Endothelial cell of umbilical vein (primary cell): ENCODE measurements at regions not wholly inside any gene's neighbourhood (a gene's known extent, or its start where the extent isn't known, plus 50 kb on each side); places are given as distances from the start of the nearest gene placed in this dataset.

ENCODE experiments used
- BruUV-seq: library from RNA; stranded (reverse); fragments of 400-500 nt; replicated peaks from 2 replicates; lab custom pipeline; 2021; lab: Mats Ljungman, UMichigan
- CTCF ChIA-PET: fragments of 300-600, 350-600 bp; sonication (Branson Sonifier 250); formaldehyde crosslinking; loops from one replicate; lab custom pipeline; 2021; ENCODE audit warnings: antibody characterized with exemption, inconsistent platforms; lab: Charles Lee
- POLR2A ChIA-PET: fragments of 300-600, 350-600 bp; sonication (Branson Sonifier 250); formaldehyde crosslinking; loops from one replicate; lab custom pipeline; 2021; ENCODE audit warnings: antibody characterized with exemption, inconsistent platforms; lab: Charles Lee
- DNase-seq: peaks from one replicate; pipeline ENCODE4 v3.0.0-alpha.2; 2011; ENCODE audit warnings: low read depth, low spot score
- FAIRE-seq: peaks from 2 replicates; lab custom pipeline; 2011; peaks lifted over from hg19 to GRCh38; lab: Jason Lieb, UNC
- H2AFZ ChIP-seq: 2 replicates; pipeline ENCODE4 v1.6.0; 2012; ENCODE audit warnings: low read depth, low read length, control low read depth, inconsistent platforms
- H3K27ac ChIP-seq: 2 replicates; pipeline ENCODE4 v1.5.1; 2011; ENCODE audit warnings: low read depth, mild to moderate bottlenecking, control low read depth, low read length, moderate library complexity; ENCODE audit not compliant: insufficient read depth
- H3K27me3 ChIP-seq, 2 experiments: 2 replicates each; pipeline versions ENCODE4 v1.6.0 to v1.6.1; 2011; ENCODE audit warnings: low read length in 2 of 2, mixed read lengths in 1 of 2; ENCODE audit not compliant: control insufficient read depth in 2 of 2, insufficient read depth in 2 of 2
- H3K36me3 ChIP-seq, 2 experiments: 2 replicates in 1 of 2; 3 replicates in 1 of 2; pipeline ENCODE4 v1.5.1; 2011; ENCODE audit warnings: low read length in 2 of 2, mild to moderate bottlenecking in 1 of 2, moderate library complexity in 1 of 2; ENCODE audit not compliant: control insufficient read depth in 2 of 2, insufficient read depth in 2 of 2; ENCODE audit errors: extremely low read depth in 1 of 2
- H3K4me1 ChIP-seq: 3 replicates; pipeline ENCODE4 v1.5.1; 2011; ENCODE audit warnings: mild to moderate bottlenecking, low read length; ENCODE audit not compliant: control insufficient read depth, insufficient read depth; ENCODE audit errors: extremely low read depth
- H3K4me2 ChIP-seq: 2 replicates; pipeline ENCODE4 v1.6.1; 2011; ENCODE audit warnings: low read length, control low read depth, mixed read lengths; ENCODE audit not compliant: insufficient read depth
- H3K4me3 ChIP-seq, 3 experiments: fragments of 200-600 bp in 1 of 3; sonication (generic), shearing (Covaris generic) in 1 of 3; replicated peaks in 1 of 3; 2 replicates each; pipeline ENCODE4 v1.5.1; 2011 to 2016; ENCODE audit warnings: control low read depth in 3 of 3, low read length in 3 of 3, mild to moderate bottlenecking in 2 of 3, inconsistent platforms in 1 of 3, low read depth in 1 of 3, moderate library complexity in 1 of 3; ENCODE audit not compliant: insufficient read depth in 1 of 3
- H3K79me2 ChIP-seq: 2 replicates; pipeline ENCODE4 v1.6.0; 2012; ENCODE audit warnings: low read length, inconsistent platforms; ENCODE audit not compliant: control insufficient read depth, insufficient read depth
- H3K9ac ChIP-seq: replicated peaks from 2 replicates; pipeline ENCODE3; 2011; ENCODE audit warnings: low read length, control low read depth; ENCODE audit not compliant: insufficient read depth; ENCODE audit errors: extremely low read depth
- H3K9me1 ChIP-seq: replicated peaks from 3 replicates; pipeline ENCODE4 v1.6.0; 2011; ENCODE audit warnings: mild to moderate bottlenecking, low read length; ENCODE audit not compliant: control insufficient read depth, insufficient read depth; ENCODE audit errors: extremely low read depth
- H3K9me3 ChIP-seq: replicated peaks from 2 replicates; pipeline ENCODE4 v1.5.1; 2012; ENCODE audit warnings: low read length, inconsistent platforms; ENCODE audit not compliant: control insufficient read depth, insufficient read depth
- H4K20me1 ChIP-seq: replicated peaks from 2 replicates; pipeline ENCODE3; 2011; ENCODE audit warnings: mild to moderate bottlenecking, low read length; ENCODE audit not compliant: control insufficient read depth, insufficient read depth; ENCODE audit errors: extremely low read depth
- CTCF ChIP-seq, 2 donors: IDR thresholded peaks; 1 replicate in 1 of 2; 2 replicates in 1 of 2; pipeline ENCODE4 v1.5.1; 2011; ENCODE audit warnings: low read length in 2 of 2, mild to moderate bottlenecking in 2 of 2, moderate library complexity in 2 of 2, control low read depth in 1 of 2, inconsistent platforms in 1 of 2, low read depth in 1 of 2; ENCODE audit not compliant: insufficient read depth in 1 of 2; ENCODE audit errors: extremely low read depth in 1 of 2
- EZH2 ChIP-seq: IDR thresholded peaks from 2 replicates; pipeline ENCODE4 v1.6.1; 2012; ENCODE audit warnings: borderline replicate concordance, low read depth, mild to moderate bottlenecking, moderate library complexity, low read length, inconsistent platforms; ENCODE audit not compliant: severe bottlenecking
- FOS ChIP-seq: IDR thresholded peaks from 2 replicates; pipeline ENCODE4 v1.6.1; 2011; ENCODE audit warnings: mild to moderate bottlenecking, low read length, moderate library complexity, borderline replicate concordance; ENCODE audit not compliant: insufficient read depth
- GATA2 ChIP-seq: IDR thresholded peaks from 2 replicates; pipeline ENCODE4 v1.7.0; 2011; ENCODE audit warnings: low read depth, mild to moderate bottlenecking, moderate library complexity, mixed read lengths, low read length; ENCODE audit not compliant: insufficient read length, insufficient read depth
- JUN ChIP-seq: IDR thresholded peaks from 2 replicates; pipeline ENCODE4 v1.6.1; 2011; ENCODE audit warnings: borderline replicate concordance, low read depth; ENCODE audit not compliant: insufficient read length, insufficient read depth
- MAX ChIP-seq: IDR thresholded peaks from 2 replicates; pipeline ENCODE4 v1.6.1; 2011; ENCODE audit not compliant: insufficient read depth, insufficient read length
- MYC ChIP-seq: IDR thresholded peaks from one replicate; pipeline ENCODE4 v1.6.1; 2011; ENCODE audit warnings: mild to moderate bottlenecking, low read depth, low read length
- POLR2A ChIP-seq: IDR thresholded peaks from 2 replicates; pipeline ENCODE4 v1.6.1; 2012; ENCODE audit warnings: low read depth, mild to moderate bottlenecking, control low read depth, low read length
- POLR2AphosphoS5 ChIP-seq: IDR thresholded peaks from 2 replicates; pipeline ENCODE4 v1.6.1; 2012; ENCODE audit warnings: low read depth, mild to moderate bottlenecking, control low read depth, low read length, moderate library complexity; ENCODE audit not compliant: insufficient read depth
- dilution Hi-C: fragments of 300-500 bp; cut with MboI; formaldehyde crosslinking; loops from one replicate; pipeline ENCODE4 v1.15.0; 2019; ENCODE audit warnings: low sequenced_read_pairs; ENCODE audit not compliant: extremely low pct_ligation_motif_present
- intact Hi-C: fragments of 100-400 bp; cut with micrococcal nuclease; formaldehyde crosslinking; loops from one replicate; pipeline ENCODE4 v1.10.0; 2022

- ChIA-PET POLR2A (no interaction called here), CTCF (no interaction called here)
- no peak for FAIRE-seq
- no peaks in the 10 kb centered on the region for H4K20me1 ChIP-seq
- H2AFZ ChIP-seq, result no peak overlapping the region
- H3K27ac ChIP-seq, result no peak overlapping the region
- H3K79me2 ChIP-seq, result no peaks in the 10 kb centered on the region
- no peak overlapping the region for H3K9ac ChIP-seq
- no peak overlapping the region for H3K4me2 ChIP-seq
- dilution Hi-C loops (no loop called here), intact Hi-C loops (no loop called here)
- no peak for DNase-seq
- H3K27me3 ChIP-seq, result peaks cover 0 to 4% of the 10 kb centered on the region in 2 experiments
- H3K4me1 ChIP-seq, result no peaks in the 10 kb centered on the region
- TF ChIP-seq JUN (no peak), MAX (no peak), GATA2 (no peak), POLR2A (no peak), CTCF (IDR thresholded peaks at IDR 0.05; ENCODE audit: extremely low read depth in 1 of 2, insufficient read depth in 1 of 2, low read depth in 1 of 2, low read length in 2 of 2) (no peak), POLR2AphosphoS5 (no peak), MYC (no peak), EZH2 (no peak), FOS (no peak)
- no peaks in the 10 kb centered on the region for H3K9me1 ChIP-seq
- BruUV-seq, result no TSS peak
- no peaks in the 10 kb centered on the region for H3K36me3 ChIP-seq
- H3K4me3 ChIP-seq, result no peak overlapping the region
- H3K9me3 ChIP-seq, result no peaks in the 10 kb centered on the region
Observed at GRCh38 chr13:74647211-74647610, 513.0 kb upstream of the KLF12 start.
